Fibroblast of lung (primary cell): ENCODE measurements at regions not wholly inside any gene's neighbourhood (a gene's known extent, or its start where the extent isn't known, plus 50 kb on each side); places are given as distances from the start of the nearest gene placed in this dataset.

ENCODE experiments used
- DNase-seq, 2 donors: peaks; one replicate each; pipeline versions ENCODE4 v3.0.0 to v3.0.0-alpha.2; 2010; ENCODE audit warnings: low read depth in 2 of 2
- H2AFZ ChIP-seq: 2 replicates; pipeline ENCODE4 v1.5.1; 2012; ENCODE audit warnings: low read length, control low read depth, inconsistent platforms
- H3K27ac ChIP-seq: 2 replicates; pipeline ENCODE4 v1.5.1; 2011; ENCODE audit warnings: low read length, control low read depth; ENCODE audit not compliant: insufficient read depth
- H3K27me3 ChIP-seq: 2 replicates; pipeline ENCODE4 v1.5.1; 2011; ENCODE audit warnings: mild to moderate bottlenecking, low read length; ENCODE audit not compliant: control insufficient read depth, insufficient read depth
- H3K36me3 ChIP-seq: 2 replicates; pipeline ENCODE4 v1.5.1; 2011; ENCODE audit warnings: low read length; ENCODE audit not compliant: control insufficient read depth, insufficient read depth
- H3K4me1 ChIP-seq: 2 replicates; pipeline ENCODE4 v1.5.1; 2011; ENCODE audit warnings: low read length; ENCODE audit not compliant: control insufficient read depth, insufficient read depth; ENCODE audit errors: extremely low read depth
- H3K4me2 ChIP-seq: 2 replicates; pipeline ENCODE4 v1.5.1; 2011; ENCODE audit warnings: low read length, control low read depth; ENCODE audit not compliant: insufficient read depth; ENCODE audit errors: extremely low read depth
- H3K4me3 ChIP-seq, 4 experiments: fragments of 200-600 bp in 1 of 4; sonication (generic) in 1 of 4; replicated peaks in 1 of 4; 2 replicates each; pipeline ENCODE4 v1.5.1; 2011 to 2016; ENCODE audit warnings: low read length in 4 of 4, low read depth in 3 of 4, mild to moderate bottlenecking in 3 of 4, control low read depth in 2 of 4, inconsistent platforms in 1 of 4, mixed read lengths in 1 of 4; ENCODE audit not compliant: insufficient read depth in 1 of 4; ENCODE audit errors: control extremely low read depth in 1 of 4
- H3K79me2 ChIP-seq: 2 replicates; pipeline ENCODE4 v1.5.1; 2012; ENCODE audit warnings: mild to moderate bottlenecking, low read length, inconsistent platforms; ENCODE audit not compliant: control insufficient read depth, insufficient read depth
- H3K9ac ChIP-seq: 2 replicates; pipeline ENCODE4 v1.5.1; 2011; ENCODE audit warnings: mild to moderate bottlenecking, low read length, control low read depth; ENCODE audit not compliant: insufficient read depth
- H3K9me3 ChIP-seq: 2 replicates; pipeline ENCODE4 v1.5.1; 2012; ENCODE audit warnings: low read depth, low read length; ENCODE audit not compliant: control insufficient read depth, insufficient read depth
- H4K20me1 ChIP-seq: 2 replicates; pipeline ENCODE4 v1.5.1; 2011; ENCODE audit warnings: low read length; ENCODE audit not compliant: control insufficient read depth, insufficient read depth; ENCODE audit errors: extremely low read depth
- EZH2 ChIP-seq: IDR thresholded peaks from 2 replicates; pipeline ENCODE4 v1.5.1; 2012; ENCODE audit warnings: low read length, control low read depth, mild to moderate bottlenecking; ENCODE audit errors: missing control alignments
- TF ChIP-seq, protein P1 (sequence below), 2 donors: IDR thresholded peaks in 1 of 2; conservative IDR thresholded peaks in 1 of 2; 1 replicate in 1 of 2; 2 replicates in 1 of 2; pipeline ENCODE4 v1.5.1; 2011 to 2012; ENCODE audit warnings: low read length in 2 of 2, control low read depth in 1 of 2, inconsistent platforms in 1 of 2, low read depth in 1 of 2, mild to moderate bottlenecking in 1 of 2

DNA sequence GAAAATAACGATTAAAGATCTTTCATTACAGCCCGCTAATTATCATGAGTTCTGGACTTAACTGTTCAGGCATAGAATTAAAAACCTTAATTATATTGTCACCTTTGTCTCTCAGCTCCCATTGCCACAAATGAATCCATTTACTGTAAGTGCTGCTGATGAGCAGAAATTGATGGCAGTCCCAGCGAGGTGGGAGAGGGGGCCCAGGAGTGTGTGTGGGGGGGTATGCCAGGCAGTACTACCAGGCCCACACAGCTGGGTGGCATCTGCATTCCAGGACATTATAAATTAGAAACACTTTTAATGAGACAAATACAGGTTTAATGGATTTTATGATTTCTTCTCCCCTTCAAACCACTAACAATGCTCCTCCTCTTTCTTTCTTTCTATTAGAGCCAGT, 196.0 kb downstream of the MELK start:
- TF ChIP-seq, protein P1, sequence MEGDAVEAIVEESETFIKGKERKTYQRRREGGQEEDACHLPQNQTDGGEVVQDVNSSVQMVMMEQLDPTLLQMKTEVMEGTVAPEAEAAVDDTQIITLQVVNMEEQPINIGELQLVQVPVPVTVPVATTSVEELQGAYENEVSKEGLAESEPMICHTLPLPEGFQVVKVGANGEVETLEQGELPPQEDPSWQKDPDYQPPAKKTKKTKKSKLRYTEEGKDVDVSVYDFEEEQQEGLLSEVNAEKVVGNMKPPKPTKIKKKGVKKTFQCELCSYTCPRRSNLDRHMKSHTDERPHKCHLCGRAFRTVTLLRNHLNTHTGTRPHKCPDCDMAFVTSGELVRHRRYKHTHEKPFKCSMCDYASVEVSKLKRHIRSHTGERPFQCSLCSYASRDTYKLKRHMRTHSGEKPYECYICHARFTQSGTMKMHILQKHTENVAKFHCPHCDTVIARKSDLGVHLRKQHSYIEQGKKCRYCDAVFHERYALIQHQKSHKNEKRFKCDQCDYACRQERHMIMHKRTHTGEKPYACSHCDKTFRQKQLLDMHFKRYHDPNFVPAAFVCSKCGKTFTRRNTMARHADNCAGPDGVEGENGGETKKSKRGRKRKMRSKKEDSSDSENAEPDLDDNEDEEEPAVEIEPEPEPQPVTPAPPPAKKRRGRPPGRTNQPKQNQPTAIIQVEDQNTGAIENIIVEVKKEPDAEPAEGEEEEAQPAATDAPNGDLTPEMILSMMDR (conservative IDR thresholded peaks at IDR 0.05 in 1 of 2, IDR thresholded peaks at IDR 0.05 in 1 of 2; ENCODE audit: low read depth in 1 of 2, low read length in 2 of 2): no peak
- no peak for TF ChIP-seq EZH2
- H3K9me3 ChIP-seq: no peaks in the 10 kb centered on the region
- DNase-seq: no peak
- H3K27me3 ChIP-seq: peaks cover 4% of the 10 kb centered on the region
- H3K4me3 ChIP-seq: no peak overlapping the region
- H3K27ac ChIP-seq: no peak overlapping the region
- H3K79me2 ChIP-seq: no peaks in the 10 kb centered on the region
- no peak overlapping the region for H3K9ac ChIP-seq
- no peaks in the 10 kb centered on the region for H3K4me1 ChIP-seq
- no peak overlapping the region for H2AFZ ChIP-seq
- no peaks in the 10 kb centered on the region for H4K20me1 ChIP-seq
- H3K36me3 ChIP-seq: no peaks in the 10 kb centered on the region
- H3K4me2 ChIP-seq: no peak overlapping the region

DNA sequence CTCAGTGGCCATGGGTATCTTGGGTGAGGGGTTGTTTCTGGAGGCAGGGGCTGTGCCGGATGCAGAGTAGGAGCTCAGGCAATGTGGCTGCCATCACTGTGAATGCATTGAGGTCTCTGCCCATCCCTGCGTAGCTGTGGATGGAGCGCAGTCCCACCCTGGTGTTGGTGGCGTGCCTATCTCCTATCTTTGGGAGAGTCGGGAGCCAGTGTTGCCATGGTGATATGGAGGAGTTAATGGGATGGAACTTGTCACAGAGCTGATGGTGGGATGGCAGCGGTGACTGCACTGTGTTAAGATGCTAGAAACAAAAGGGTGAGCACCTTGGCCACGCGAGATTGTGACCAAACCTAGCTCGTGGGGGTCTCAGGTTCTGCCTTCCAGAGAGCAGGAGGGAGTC, 197.3 kb downstream of the MELK start:
- Histone ChIP-seq H3K9me3 (no peaks in the 10 kb centered on the region), H3K27me3 (peaks cover 4% of the 10 kb centered on the region), H3K36me3 (no peaks in the 10 kb centered on the region), H3K9ac (no peak overlapping the region), H3K4me2 (no peak overlapping the region), H2AFZ (no peak overlapping the region), H3K4me3 (no peak overlapping the region), H4K20me1 (no peaks in the 10 kb centered on the region), H3K79me2 (no peaks in the 10 kb centered on the region), H3K4me1 (no peaks in the 10 kb centered on the region), H3K27ac (no peak overlapping the region)
- DNase-seq: no peak
- TF ChIP-seq EZH2: no peak
- TF ChIP-seq, protein P1 (conservative IDR thresholded peaks at IDR 0.05 in 1 of 2, IDR thresholded peaks at IDR 0.05 in 1 of 2; ENCODE audit: low read depth in 1 of 2, low read length in 2 of 2): no peak

DNA sequence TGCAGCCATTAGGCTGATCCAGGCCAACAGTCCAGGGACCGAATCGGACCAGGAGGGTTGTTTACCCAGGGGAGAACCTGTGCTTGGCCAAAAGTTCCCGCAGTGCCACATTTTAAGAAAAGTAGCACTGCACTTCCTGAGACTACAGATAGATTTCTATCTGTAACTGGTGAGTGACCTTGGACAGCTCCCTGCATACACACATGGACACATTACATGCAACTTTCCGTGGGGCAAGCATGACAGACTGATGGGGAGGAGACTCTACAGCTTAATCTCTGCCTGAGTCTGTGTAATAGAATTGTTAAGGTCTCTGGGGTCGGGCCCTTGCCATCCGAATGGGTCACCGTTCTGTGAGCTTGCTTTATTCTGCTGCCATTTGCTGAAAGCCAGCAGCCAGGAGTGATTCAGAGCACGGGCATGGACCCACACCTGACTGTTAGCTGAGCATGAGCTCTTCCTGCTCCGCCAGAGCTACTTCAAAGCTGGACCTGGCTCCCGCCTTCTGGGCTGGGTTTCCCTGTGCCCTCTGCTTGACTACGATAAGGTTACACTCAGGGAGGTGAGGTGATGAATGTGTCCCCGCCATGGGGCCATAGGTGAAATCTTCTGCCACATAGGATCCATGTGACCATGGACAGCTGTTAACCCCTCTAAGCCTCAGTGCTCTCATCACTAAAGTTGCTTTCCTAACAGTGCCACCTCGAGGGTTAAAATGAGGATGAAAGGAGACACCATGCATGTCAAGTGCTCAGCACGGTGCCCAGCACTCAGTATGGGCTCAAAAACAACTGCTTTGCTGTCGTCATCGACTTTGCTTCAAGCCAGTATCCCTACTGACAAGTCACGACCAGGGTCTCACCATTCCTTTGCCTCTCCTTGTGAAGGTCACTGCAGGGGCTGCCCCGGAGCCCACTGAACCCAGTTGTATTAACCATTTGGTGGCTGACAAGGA, 200.0 kb downstream of the MELK start:
- H3K4me3 ChIP-seq: no peak overlapping the region
- H3K79me2 ChIP-seq: no peaks in the 10 kb centered on the region
- no peak for TF ChIP-seq EZH2
- TF ChIP-seq, protein P1 (conservative IDR thresholded peaks at IDR 0.05 in 1 of 2, IDR thresholded peaks at IDR 0.05 in 1 of 2; ENCODE audit: low read depth in 1 of 2, low read length in 2 of 2): no peak
- H4K20me1 ChIP-seq: no peaks in the 10 kb centered on the region
- no peak overlapping the region for H2AFZ ChIP-seq
- no peak overlapping the region for H3K9ac ChIP-seq
- no peaks in the 10 kb centered on the region for H3K36me3 ChIP-seq
- peak; percentile 19 to 23 for DNase-seq
- no peak overlapping the region for H3K27ac ChIP-seq
- H3K27me3 ChIP-seq: peaks cover 4% of the 10 kb centered on the region
- H3K9me3 ChIP-seq: no peaks in the 10 kb centered on the region
- H3K4me2 ChIP-seq: no peak overlapping the region
- H3K4me1 ChIP-seq: no peaks in the 10 kb centered on the region
